ENCODE measurements at regions not wholly inside any gene's neighbourhood (a gene's known extent, or its start where the extent isn't known, plus 50 kb on each side); places are given as distances from the start of the nearest gene placed in this dataset.

DNA sequence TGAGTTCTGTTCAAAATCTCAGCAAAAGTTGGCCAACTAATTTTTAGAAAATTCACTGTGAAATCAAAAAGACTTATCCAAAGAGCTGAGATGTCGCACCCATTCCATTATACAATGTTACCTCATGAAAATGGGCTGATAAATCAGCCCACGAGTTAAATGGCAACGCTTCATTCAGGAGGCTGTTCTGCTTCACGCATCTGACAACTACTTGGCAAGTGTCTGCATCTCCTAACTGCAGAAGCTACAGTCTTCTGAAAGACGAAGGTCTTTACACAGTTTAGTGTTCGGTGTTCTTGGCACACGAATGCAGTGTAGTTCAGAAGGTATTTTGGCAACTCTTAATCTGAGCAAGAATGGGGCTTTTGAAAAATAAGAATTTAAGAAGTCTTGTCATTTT lies 166.6 kb upstream of the DKK2 start:
- no peak overlapping the region for H3K9ac ChIP-seq (ENCODE audit: low read length)
- H3K27ac ChIP-seq (ENCODE audit: low read depth, low read length) = peak overlapping the region; percentile 63
- no peaks in the 10 kb centered on the region for H3K27me3 ChIP-seq (ENCODE audit: control insufficient read depth, insufficient read depth, low read length)
- no peaks in the 10 kb centered on the region for H3K4me1 ChIP-seq (ENCODE audit: control insufficient read depth, insufficient read depth, low read length)
- no peak overlapping the region for H3K4me3 ChIP-seq (ENCODE audit: low read length)
- H3K36me3 ChIP-seq (ENCODE audit: control insufficient read depth, insufficient read depth, low read length) = no peaks in the 10 kb centered on the region

DNA sequence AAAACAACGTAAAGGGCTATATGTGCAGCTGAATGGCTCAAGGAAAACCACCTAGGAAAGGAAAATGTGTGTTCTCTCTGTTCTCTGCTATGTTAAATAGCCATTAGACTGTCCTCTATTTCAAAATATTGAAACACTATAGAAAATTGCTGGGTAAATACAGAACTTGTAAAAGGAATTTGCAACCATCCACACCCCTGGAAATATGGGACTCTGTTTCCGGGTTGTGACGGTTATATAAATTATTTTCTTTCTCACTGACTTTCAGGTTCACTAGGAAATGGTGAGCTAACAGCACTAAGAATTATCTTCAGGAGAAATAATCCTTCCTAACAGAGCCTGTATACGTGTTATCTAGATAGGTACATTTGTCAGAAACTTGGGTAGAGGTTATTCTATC lies 161.0 kb upstream of the DKK2 start:
- Histone ChIP-seq H3K4me3 (ENCODE audit: low read length) (no peak overlapping the region), H3K27me3 (ENCODE audit: control insufficient read depth, insufficient read depth, low read length) (no peaks in the 10 kb centered on the region), H3K27ac (ENCODE audit: low read depth, low read length) (no peak overlapping the region), H3K9ac (ENCODE audit: low read length) (no peak overlapping the region), H3K4me1 (ENCODE audit: control insufficient read depth, insufficient read depth, low read length) (peaks cover 14% of the 10 kb centered on the region), H3K36me3 (ENCODE audit: control insufficient read depth, insufficient read depth, low read length) (no peaks in the 10 kb centered on the region)

DNA sequence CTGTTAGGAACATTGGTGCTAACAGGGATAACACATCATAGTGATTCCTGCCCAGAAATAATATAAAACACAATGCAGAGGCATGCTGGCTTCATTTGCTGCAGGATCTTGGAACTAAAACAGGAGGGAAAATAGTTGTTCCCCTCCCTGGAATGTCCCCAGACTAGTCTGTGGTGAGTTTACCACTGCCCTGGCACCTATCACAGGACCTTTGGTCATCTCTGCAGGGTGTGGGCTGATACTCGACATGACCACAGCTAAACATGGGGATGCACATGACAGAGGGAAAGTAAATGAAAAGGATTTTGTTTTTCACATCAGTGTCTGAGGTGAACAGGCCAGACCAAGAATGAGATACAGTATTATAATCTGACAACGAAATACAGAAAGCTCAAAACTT lies 160.2 kb upstream of the DKK2 start:
- H3K27me3 ChIP-seq (ENCODE audit: control insufficient read depth, insufficient read depth, low read length) = no peaks in the 10 kb centered on the region
- H3K36me3 ChIP-seq (ENCODE audit: control insufficient read depth, insufficient read depth, low read length) = no peaks in the 10 kb centered on the region
- H3K4me3 ChIP-seq (ENCODE audit: low read length) = no peak overlapping the region
- H3K27ac ChIP-seq (ENCODE audit: low read depth, low read length) = no peak overlapping the region
- no peak overlapping the region for H3K9ac ChIP-seq (ENCODE audit: low read length)
- H3K4me1 ChIP-seq (ENCODE audit: control insufficient read depth, insufficient read depth, low read length) = peaks cover 14% of the 10 kb centered on the region

DNA sequence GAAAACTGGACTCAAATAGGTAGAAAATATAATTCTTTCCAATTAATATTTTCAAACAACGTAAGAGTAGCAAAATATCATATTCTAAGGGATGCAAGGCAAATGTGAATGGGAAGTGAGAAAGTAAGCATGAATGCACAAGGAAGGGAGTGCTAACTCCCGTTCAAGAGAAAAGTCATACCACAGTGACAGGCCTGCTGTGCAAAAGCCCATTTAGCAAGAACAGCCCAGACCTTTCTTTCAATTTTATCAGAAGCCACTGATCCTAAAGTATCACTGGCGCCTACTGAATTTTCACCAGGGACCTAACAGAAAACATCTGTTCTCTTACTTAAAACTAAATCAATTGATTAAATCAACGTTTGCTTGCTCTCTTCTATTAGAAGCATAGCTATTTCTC lies 157.9 kb upstream of the DKK2 start:
- Histone ChIP-seq H3K4me1 (ENCODE audit: control insufficient read depth, insufficient read depth, low read length) (peaks cover 14% of the 10 kb centered on the region), H3K36me3 (ENCODE audit: control insufficient read depth, insufficient read depth, low read length) (no peaks in the 10 kb centered on the region), H3K9ac (ENCODE audit: low read length) (no peak overlapping the region), H3K27ac (ENCODE audit: low read depth, low read length) (no peak overlapping the region), H3K27me3 (ENCODE audit: control insufficient read depth, insufficient read depth, low read length) (no peaks in the 10 kb centered on the region), H3K4me3 (ENCODE audit: low read length) (no peak overlapping the region)

DNA sequence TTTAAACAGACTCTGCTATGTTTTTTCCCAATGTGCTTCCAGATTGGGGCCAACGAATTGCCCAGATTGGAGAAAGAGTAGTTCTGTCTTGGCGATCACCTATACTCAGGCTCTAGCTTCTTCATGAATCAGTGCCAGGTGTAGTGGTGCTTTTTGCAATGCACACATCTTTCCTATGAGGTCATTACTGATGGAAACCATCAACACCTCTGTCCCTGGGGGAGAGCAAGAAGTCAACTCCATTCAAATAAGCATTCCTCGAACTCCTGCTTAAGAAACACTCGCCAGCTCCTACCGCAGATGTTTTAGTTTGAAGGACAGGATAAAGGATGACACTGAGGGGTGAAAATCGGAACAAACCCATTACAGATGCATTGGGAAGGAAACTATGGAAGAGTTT lies 156.5 kb upstream of the DKK2 start:
- H3K4me1 ChIP-seq (ENCODE audit: control insufficient read depth, insufficient read depth, low read length) = peaks cover 14% of the 10 kb centered on the region
- no peak overlapping the region for H3K27ac ChIP-seq (ENCODE audit: low read depth, low read length)
- H3K36me3 ChIP-seq (ENCODE audit: control insufficient read depth, insufficient read depth, low read length) = no peaks in the 10 kb centered on the region
- no peak overlapping the region for H3K9ac ChIP-seq (ENCODE audit: low read length)
- no peak overlapping the region for H3K4me3 ChIP-seq (ENCODE audit: low read length)
- no peaks in the 10 kb centered on the region for H3K27me3 ChIP-seq (ENCODE audit: control insufficient read depth, insufficient read depth, low read length)

DNA sequence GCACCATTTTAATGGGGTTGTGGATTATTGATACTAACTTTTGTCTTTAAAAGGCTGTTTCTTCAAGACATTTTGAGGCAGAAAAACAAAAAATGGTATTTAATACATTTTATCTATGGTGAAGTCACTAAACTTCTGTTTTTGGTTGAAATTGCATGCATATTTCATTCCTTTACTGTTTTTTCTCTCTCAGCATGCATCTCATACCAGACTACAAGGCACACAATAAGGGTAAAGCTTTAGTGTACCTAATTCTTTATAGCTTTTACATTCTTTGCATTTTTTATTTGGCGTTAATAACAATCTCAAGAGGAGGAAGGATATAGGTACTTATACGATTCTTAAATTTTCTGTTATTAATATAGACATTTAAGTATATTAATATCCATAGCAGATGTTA lies 151.0 kb upstream of the DKK2 start:
- H3K36me3 ChIP-seq (ENCODE audit: control insufficient read depth, insufficient read depth, low read length) = no peaks in the 10 kb centered on the region
- no peak overlapping the region for H3K4me3 ChIP-seq (ENCODE audit: low read length)
- H3K9ac ChIP-seq (ENCODE audit: low read length) = no peak overlapping the region
- no peak overlapping the region for H3K27ac ChIP-seq (ENCODE audit: low read depth, low read length)
- no peaks in the 10 kb centered on the region for H3K4me1 ChIP-seq (ENCODE audit: control insufficient read depth, insufficient read depth, low read length)
- H3K27me3 ChIP-seq (ENCODE audit: control insufficient read depth, insufficient read depth, low read length) = no peaks in the 10 kb centered on the region

DNA sequence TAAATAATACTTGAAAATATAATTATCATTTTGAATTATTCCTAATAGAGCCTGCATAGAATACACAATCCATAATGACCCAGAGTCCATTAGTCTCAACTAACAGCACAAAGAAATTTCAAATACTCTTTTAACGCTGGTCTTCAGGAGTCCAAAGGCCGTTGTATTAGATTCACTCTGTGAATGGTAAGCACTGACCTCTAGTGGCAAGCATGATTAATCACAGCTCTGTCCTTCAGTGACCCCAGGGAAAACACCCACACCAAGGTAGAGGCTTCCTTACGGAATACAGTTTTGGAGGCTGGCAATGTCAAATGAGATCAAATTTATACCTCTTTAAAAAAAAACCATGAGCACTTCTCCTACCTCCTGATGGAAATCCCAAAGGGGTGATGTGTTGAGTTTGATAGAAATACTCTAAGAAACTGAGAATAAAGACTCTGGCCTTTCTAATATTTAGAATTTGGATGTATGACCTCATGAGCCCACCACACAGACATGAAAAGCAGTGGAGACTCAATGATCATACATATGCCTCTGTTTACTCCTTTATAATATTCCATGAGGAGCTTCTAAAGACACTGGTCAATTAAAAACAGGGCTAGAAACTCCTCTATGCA lies 147.2 kb upstream of the DKK2 start:
- Histone ChIP-seq H3K27ac (ENCODE audit: low read depth, low read length) (no peak overlapping the region), H3K4me1 (ENCODE audit: control insufficient read depth, insufficient read depth, low read length) (no peaks in the 10 kb centered on the region), H3K9ac (ENCODE audit: low read length) (no peak overlapping the region), H3K36me3 (ENCODE audit: control insufficient read depth, insufficient read depth, low read length) (no peaks in the 10 kb centered on the region), H3K27me3 (ENCODE audit: control insufficient read depth, insufficient read depth, low read length) (no peaks in the 10 kb centered on the region), H3K4me3 (ENCODE audit: low read length) (no peak overlapping the region)

GRCh38 chr4:107182347-107182746 lies 146.2 kb upstream of the DKK2 start:
- Histone ChIP-seq H3K27ac (ENCODE audit: low read depth, low read length) (no peak overlapping the region), H3K4me1 (ENCODE audit: control insufficient read depth, insufficient read depth, low read length) (no peaks in the 10 kb centered on the region), H3K36me3 (ENCODE audit: control insufficient read depth, insufficient read depth, low read length) (no peaks in the 10 kb centered on the region), H3K27me3 (ENCODE audit: control insufficient read depth, insufficient read depth, low read length) (no peaks in the 10 kb centered on the region), H3K4me3 (ENCODE audit: low read length) (no peak overlapping the region), H3K9ac (ENCODE audit: low read length) (no peak overlapping the region)

DNA sequence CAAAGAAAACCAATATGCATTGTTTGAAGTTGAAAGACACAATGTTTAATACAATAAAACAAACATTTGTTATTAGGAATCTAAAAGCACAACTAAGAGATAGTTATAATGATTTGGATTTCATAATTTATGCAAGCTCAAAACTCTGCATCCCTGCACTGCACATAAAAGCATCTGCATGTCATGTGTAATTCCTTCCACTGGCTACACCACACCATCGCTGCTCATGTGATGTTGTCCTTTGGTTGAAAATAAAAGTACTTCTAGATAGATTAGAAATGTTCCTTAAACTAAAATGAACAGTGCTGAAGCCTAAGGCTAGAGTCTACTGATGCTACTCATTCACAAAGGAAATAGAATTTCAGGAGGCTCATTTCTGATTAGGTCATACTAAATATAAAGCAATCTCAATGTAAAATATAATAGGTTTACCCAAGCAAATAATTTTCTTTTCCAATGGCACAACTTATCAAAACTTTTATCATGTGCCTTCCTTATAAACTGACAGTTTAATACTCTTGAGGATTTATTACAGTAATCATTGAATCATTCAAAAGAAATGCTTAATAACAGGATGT lies 130.8 kb upstream of the DKK2 start:
- no peaks in the 10 kb centered on the region for H3K4me1 ChIP-seq (ENCODE audit: control insufficient read depth, insufficient read depth, low read length)
- H3K36me3 ChIP-seq (ENCODE audit: control insufficient read depth, insufficient read depth, low read length) = no peaks in the 10 kb centered on the region
- H3K4me3 ChIP-seq (ENCODE audit: low read length) = no peak overlapping the region
- H3K9ac ChIP-seq (ENCODE audit: low read length) = no peak overlapping the region
- no peaks in the 10 kb centered on the region for H3K27me3 ChIP-seq (ENCODE audit: control insufficient read depth, insufficient read depth, low read length)
- no peak overlapping the region for H3K27ac ChIP-seq (ENCODE audit: low read depth, low read length)

DNA sequence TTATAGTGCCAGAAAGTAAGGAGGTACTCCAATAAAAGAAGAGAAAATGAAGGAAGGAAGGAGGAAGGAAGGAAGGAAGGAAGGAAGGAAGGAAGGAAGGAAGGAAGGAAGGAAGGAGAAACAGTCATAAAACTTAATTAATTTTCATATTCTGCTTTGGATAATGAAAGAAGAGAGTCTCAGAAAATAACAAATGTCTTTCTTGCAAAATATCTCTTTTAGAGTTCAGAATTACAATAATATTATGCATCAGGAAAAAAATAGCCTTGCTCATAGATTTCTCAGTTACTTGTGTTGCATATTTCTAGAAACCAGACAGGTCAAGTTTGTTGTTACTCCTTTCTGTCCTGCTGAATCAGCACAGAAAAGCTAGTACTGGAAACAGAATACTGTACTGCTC lies 130.1 kb upstream of the DKK2 start:
- Histone ChIP-seq H3K27me3 (ENCODE audit: control insufficient read depth, insufficient read depth, low read length) (no peaks in the 10 kb centered on the region), H3K36me3 (ENCODE audit: control insufficient read depth, insufficient read depth, low read length) (no peaks in the 10 kb centered on the region), H3K27ac (ENCODE audit: low read depth, low read length) (no peak overlapping the region), H3K4me1 (ENCODE audit: control insufficient read depth, insufficient read depth, low read length) (no peaks in the 10 kb centered on the region), H3K9ac (ENCODE audit: low read length) (no peak overlapping the region), H3K4me3 (ENCODE audit: low read length) (no peak overlapping the region)

GRCh38 chr4:107164962-107165475 lies 128.9 kb upstream of the DKK2 start:
- H3K27ac ChIP-seq (ENCODE audit: low read depth, low read length) = no peak overlapping the region
- H3K9ac ChIP-seq (ENCODE audit: low read length) = no peak overlapping the region
- H3K4me1 ChIP-seq (ENCODE audit: control insufficient read depth, insufficient read depth, low read length) = no peaks in the 10 kb centered on the region
- no peaks in the 10 kb centered on the region for H3K36me3 ChIP-seq (ENCODE audit: control insufficient read depth, insufficient read depth, low read length)
- H3K4me3 ChIP-seq (ENCODE audit: low read length) = no peak overlapping the region
- no peaks in the 10 kb centered on the region for H3K27me3 ChIP-seq (ENCODE audit: control insufficient read depth, insufficient read depth, low read length)

- Histone ChIP-seq H3K9ac (ENCODE audit: low read length) (no peak overlapping the region), H3K36me3 (ENCODE audit: control insufficient read depth, insufficient read depth, low read length) (no peaks in the 10 kb centered on the region), H3K4me1 (ENCODE audit: control insufficient read depth, insufficient read depth, low read length) (no peaks in the 10 kb centered on the region), H3K4me3 (ENCODE audit: low read length) (no peak overlapping the region), H3K27ac (ENCODE audit: low read depth, low read length) (no peak overlapping the region), H3K27me3 (ENCODE audit: control insufficient read depth, insufficient read depth, low read length) (no peaks in the 10 kb centered on the region)
Observed at GRCh38 chr4:107156443-107156842, 120.3 kb upstream of the DKK2 start.

DNA sequence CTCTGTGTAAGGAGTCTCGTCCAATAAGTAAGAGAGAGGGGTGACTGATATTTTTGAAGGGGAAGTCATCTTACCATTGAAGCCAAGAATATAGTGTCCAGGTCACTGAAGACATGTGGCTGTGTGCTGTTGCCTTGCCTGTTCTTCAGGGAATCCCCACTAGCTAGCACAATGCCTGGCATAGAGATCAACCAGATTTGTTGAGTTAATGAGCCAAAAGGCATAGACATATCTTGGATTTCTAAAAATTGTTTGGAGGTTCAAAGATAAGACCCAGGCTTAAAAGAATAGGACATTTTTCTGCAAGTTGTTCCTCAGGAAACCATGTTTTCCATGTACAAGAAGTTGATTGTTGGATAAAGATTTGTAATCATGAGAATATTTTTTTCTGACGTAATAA lies 119.3 kb upstream of the DKK2 start:
- Histone ChIP-seq H3K9ac (ENCODE audit: low read length) (no peak overlapping the region), H3K4me1 (ENCODE audit: control insufficient read depth, insufficient read depth, low read length) (no peaks in the 10 kb centered on the region), H3K27ac (ENCODE audit: low read depth, low read length) (no peak overlapping the region), H3K4me3 (ENCODE audit: low read length) (no peak overlapping the region), H3K36me3 (ENCODE audit: control insufficient read depth, insufficient read depth, low read length) (no peaks in the 10 kb centered on the region), H3K27me3 (ENCODE audit: control insufficient read depth, insufficient read depth, low read length) (no peaks in the 10 kb centered on the region)

All from rectal smooth muscle tissue (tissue), 1 donor.